WTC11 (cell line): ENCODE measurements at regions not wholly inside any gene's neighbourhood (a gene's known extent, or its start where the extent isn't known, plus 50 kb on each side); places are given as distances from the start of the nearest gene placed in this dataset.

Experiments
- CREB1 ChIP-seq: sonication (generic); formaldehyde crosslinking; IDR thresholded peaks from 2 replicates; pipeline ENCODE4 v1.8.0; 2023; ENCODE audit warnings: mild to moderate bottlenecking, missing genetic modification reagents
- ELF4 ChIP-seq: sonication (generic); formaldehyde crosslinking; IDR thresholded peaks from 2 replicates; pipeline ENCODE4 v1.8.1; 2022; ENCODE audit warnings: low read depth, mild to moderate bottlenecking, moderate library complexity, missing genetic modification reagents
- JUN ChIP-seq: sonication (generic); formaldehyde crosslinking; IDR thresholded peaks from 2 replicates; pipeline ENCODE4 v1.8.0; 2023; ENCODE audit warnings: mild to moderate bottlenecking, missing genetic modification reagents
- NFATC4 ChIP-seq: fragments of 250-450 bp; sonication (Bioruptor Pico); IDR thresholded peaks from 2 replicates; pipeline ENCODE4 v1.9.0; 2021; ENCODE audit warnings: mild to moderate bottlenecking
- OVOL2 ChIP-seq: fragments of 250-450 bp; sonication (Bioruptor Pico); IDR thresholded peaks from 2 replicates; pipeline ENCODE4 v1.9.0; 2021; ENCODE audit warnings: mild to moderate bottlenecking, borderline replicate concordance
- ZNF138 ChIP-seq: sonication (generic); formaldehyde crosslinking; conservative IDR thresholded peaks from 2 replicates; pipeline ENCODE4 v1.8.1; 2022; ENCODE audit warnings: mild to moderate bottlenecking, moderate library complexity, missing genetic modification reagents
- TF ChIP-seq, protein P1 (sequence below): fragments of 200-600 bp; IDR thresholded peaks from 2 replicates; pipeline ENCODE4 v1.8.0; 2022; ENCODE audit warnings: antibody characterized with exemption
- TF ChIP-seq, protein P2 (sequence below): sonication (generic); formaldehyde crosslinking; conservative IDR thresholded peaks from 2 replicates; pipeline ENCODE4 v1.8.1; 2023; ENCODE audit warnings: mild to moderate bottlenecking, low read depth, missing genetic modification reagents, moderate library complexity
- TF ChIP-seq, protein P3 (sequence below): fragments of 250-450 bp; sonication (Bioruptor Pico); IDR thresholded peaks from 2 replicates; pipeline ENCODE4 v2.1.2; 2022; ENCODE audit warnings: mild to moderate bottlenecking, moderate library complexity

DNA sequence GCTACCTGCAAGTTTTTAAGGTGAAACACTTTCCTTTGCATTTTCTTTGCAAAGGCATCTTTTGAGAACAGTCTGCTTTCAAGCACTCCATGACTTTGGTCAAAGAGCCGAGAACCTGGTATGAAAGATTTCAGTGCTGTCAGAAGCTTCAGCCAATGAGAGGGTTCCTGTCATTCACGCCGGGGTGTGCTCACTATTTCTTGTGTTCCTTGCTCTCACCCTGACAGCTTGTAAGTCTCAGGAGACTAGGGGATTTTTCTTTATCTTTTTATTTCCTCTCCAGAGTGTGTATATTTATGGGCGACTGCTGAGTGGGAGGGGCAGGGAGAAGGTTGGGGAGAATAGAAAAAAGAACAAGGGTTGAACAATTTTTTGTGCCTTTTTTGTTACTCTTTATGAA, 334.0 kb downstream of the PSAT1 start:
- TF ChIP-seq NFATC4 (CRISPR knock-in tag): no peak
- TF ChIP-seq, protein P1, sequence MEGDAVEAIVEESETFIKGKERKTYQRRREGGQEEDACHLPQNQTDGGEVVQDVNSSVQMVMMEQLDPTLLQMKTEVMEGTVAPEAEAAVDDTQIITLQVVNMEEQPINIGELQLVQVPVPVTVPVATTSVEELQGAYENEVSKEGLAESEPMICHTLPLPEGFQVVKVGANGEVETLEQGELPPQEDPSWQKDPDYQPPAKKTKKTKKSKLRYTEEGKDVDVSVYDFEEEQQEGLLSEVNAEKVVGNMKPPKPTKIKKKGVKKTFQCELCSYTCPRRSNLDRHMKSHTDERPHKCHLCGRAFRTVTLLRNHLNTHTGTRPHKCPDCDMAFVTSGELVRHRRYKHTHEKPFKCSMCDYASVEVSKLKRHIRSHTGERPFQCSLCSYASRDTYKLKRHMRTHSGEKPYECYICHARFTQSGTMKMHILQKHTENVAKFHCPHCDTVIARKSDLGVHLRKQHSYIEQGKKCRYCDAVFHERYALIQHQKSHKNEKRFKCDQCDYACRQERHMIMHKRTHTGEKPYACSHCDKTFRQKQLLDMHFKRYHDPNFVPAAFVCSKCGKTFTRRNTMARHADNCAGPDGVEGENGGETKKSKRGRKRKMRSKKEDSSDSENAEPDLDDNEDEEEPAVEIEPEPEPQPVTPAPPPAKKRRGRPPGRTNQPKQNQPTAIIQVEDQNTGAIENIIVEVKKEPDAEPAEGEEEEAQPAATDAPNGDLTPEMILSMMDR: no peak
- TF ChIP-seq OVOL2: no peak
- TF ChIP-seq, protein P2, sequence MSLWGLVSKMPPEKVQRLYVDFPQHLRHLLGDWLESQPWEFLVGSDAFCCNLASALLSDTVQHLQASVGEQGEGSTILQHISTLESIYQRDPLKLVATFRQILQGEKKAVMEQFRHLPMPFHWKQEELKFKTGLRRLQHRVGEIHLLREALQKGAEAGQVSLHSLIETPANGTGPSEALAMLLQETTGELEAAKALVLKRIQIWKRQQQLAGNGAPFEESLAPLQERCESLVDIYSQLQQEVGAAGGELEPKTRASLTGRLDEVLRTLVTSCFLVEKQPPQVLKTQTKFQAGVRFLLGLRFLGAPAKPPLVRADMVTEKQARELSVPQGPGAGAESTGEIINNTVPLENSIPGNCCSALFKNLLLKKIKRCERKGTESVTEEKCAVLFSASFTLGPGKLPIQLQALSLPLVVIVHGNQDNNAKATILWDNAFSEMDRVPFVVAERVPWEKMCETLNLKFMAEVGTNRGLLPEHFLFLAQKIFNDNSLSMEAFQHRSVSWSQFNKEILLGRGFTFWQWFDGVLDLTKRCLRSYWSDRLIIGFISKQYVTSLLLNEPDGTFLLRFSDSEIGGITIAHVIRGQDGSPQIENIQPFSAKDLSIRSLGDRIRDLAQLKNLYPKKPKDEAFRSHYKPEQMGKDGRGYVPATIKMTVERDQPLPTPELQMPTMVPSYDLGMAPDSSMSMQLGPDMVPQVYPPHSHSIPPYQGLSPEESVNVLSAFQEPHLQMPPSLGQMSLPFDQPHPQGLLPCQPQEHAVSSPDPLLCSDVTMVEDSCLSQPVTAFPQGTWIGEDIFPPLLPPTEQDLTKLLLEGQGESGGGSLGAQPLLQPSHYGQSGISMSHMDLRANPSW: no peak
- TF ChIP-seq, protein P3, sequence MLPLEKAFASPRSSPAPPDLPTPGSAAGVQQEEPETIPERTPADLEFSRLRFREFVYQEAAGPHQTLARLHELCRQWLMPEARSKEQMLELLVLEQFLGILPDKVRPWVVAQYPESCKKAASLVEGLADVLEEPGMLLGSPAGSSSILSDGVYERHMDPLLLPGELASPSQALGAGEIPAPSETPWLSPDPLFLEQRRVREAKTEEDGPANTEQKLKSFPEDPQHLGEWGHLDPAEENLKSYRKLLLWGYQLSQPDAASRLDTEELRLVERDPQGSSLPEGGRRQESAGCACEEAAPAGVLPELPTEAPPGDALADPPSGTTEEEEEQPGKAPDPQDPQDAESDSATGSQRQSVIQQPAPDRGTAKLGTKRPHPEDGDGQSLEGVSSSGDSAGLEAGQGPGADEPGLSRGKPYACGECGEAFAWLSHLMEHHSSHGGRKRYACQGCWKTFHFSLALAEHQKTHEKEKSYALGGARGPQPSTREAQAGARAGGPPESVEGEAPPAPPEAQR: no peak
- TF ChIP-seq ZNF138: no peak
- TF ChIP-seq CREB1 (CRISPR knock-in tag): no peak
- TF ChIP-seq ELF4 (CRISPR knock-in tag): no peak
- TF ChIP-seq JUN (CRISPR knock-in tag): no peak
